Lower lobe of right lung (tissue), 2 donors: ENCODE measurements at regions not wholly inside any gene's neighbourhood (a gene's known extent, or its start where the extent isn't known, plus 50 kb on each side); places are given as distances from the start of the nearest gene placed in this dataset.

Experiments used
- ATAC-seq, 2 donors: fragments of 200-7000 bp; cut with Tn5 transposase; one replicate each; pipeline ENCODE4 v1.9.1; 2020 to 2022; ENCODE audit warnings: mild to moderate bottlenecking in 2 of 2, moderate library complexity in 2 of 2
- DNase-seq: peaks from one replicate; pipeline ENCODE4 v3.0.0-alpha.2; 2020
- H3K27ac ChIP-seq: fragments of 200-600 bp; one replicate; pipeline ENCODE4 v1.8.0; 2022
- H3K27me3 ChIP-seq: fragments of 200-600 bp; one replicate; pipeline ENCODE4 v1.8.0; 2022; ENCODE audit warnings: low read depth
- H3K36me3 ChIP-seq: fragments of 200-600 bp; one replicate; pipeline ENCODE4 v1.8.0; 2022; ENCODE audit warnings: mild to moderate bottlenecking
- H3K4me1 ChIP-seq: fragments of 200-600 bp; one replicate; pipeline ENCODE4 v1.8.0; 2022
- H3K4me3 ChIP-seq: fragments of 200-600 bp; one replicate; pipeline ENCODE4 v1.8.0; 2022; ENCODE audit warnings: mild to moderate bottlenecking
- H3K9me3 ChIP-seq: fragments of 200-600 bp; one replicate; pipeline ENCODE4 v1.8.0; 2022
- CTCF ChIP-seq: fragments of 200-600 bp; IDR thresholded peaks from one replicate; pipeline ENCODE4 v1.8.0; 2022; ENCODE audit warnings: antibody characterized with exemption, mild to moderate bottlenecking
- intact Hi-C: fragments of 100-400 bp; cut with DNase I; formaldehyde crosslinking; loops from one replicate; pipeline ENCODE4 v1.11.0; 2022
- donor health status: DM: no; HTN: yes; CAD: no; lungs with severe emphysema.

DNA sequence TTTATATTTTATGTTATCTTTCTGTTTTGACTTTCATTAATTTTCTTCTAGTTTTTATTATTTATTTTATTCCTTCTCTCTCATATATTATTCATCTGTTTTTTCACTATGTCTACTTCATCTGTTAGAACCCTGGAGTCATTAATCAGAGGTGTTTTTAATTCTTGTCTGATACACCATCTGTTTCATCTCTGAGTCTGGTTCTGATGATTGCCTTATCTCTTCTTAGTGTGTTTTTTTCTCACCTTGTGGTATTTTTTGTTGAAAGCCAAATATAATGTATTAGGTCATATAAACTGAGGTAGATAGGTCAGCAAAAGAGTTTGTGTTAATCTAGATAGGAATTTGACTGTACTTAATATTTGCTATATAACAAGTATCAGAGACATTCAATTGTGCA is 1005.7 kb upstream of the NCAM2 start:
- H3K27ac ChIP-seq: no peak overlapping the region
- TF ChIP-seq CTCF: no peak
- intact Hi-C loops: no loop called here

GRCh38 chr21:19993268-19993667 is 1004.9 kb upstream of the NCAM2 start:
- DNase-seq: no peak
- TF ChIP-seq CTCF: no peak
- H3K4me3 ChIP-seq: no peak overlapping the region
- H3K9me3 ChIP-seq: no peaks in the 10 kb centered on the region
- ATAC-seq: no peak
- intact Hi-C loops: no loop called here
- H3K36me3 ChIP-seq: no peaks in the 10 kb centered on the region
- no peak overlapping the region for H3K27ac ChIP-seq
- no peaks in the 10 kb centered on the region for H3K27me3 ChIP-seq
- H3K4me1 ChIP-seq: no peaks in the 10 kb centered on the region

More for the DNA sequence above, 1005.7 kb upstream of the NCAM2 start:
- Histone ChIP-seq H3K36me3 (no peaks in the 10 kb centered on the region), H3K27me3 (no peaks in the 10 kb centered on the region), H3K4me1 (no peaks in the 10 kb centered on the region), H3K9me3 (no peaks in the 10 kb centered on the region), H3K4me3 (no peak overlapping the region)
- DNase-seq: no peak
- no peak for ATAC-seq

GRCh38 chr21:19995253-19995652 is 1003.0 kb upstream of the NCAM2 start:
- no peak for TF ChIP-seq CTCF
- intact Hi-C loops: no loop called here
- Histone ChIP-seq H3K4me3 (no peak overlapping the region), H3K4me1 (no peaks in the 10 kb centered on the region), H3K27ac (no peak overlapping the region), H3K36me3 (no peaks in the 10 kb centered on the region), H3K27me3 (no peaks in the 10 kb centered on the region), H3K9me3 (peaks cover 5% of the 10 kb centered on the region)
- DNase-seq (no peak), ATAC-seq (no peak)

GRCh38 chr21:19998453-19998852 is 999.8 kb upstream of the NCAM2 start:
- intact Hi-C loops: no loop called here
- Histone ChIP-seq H3K9me3 (peaks cover 5% of the 10 kb centered on the region), H3K27me3 (no peaks in the 10 kb centered on the region), H3K36me3 (no peaks in the 10 kb centered on the region), H3K4me1 (no peaks in the 10 kb centered on the region), H3K4me3 (no peak overlapping the region), H3K27ac (no peak overlapping the region)
- DNase-seq (no peak), ATAC-seq (no peak)
- no peak for TF ChIP-seq CTCF

GRCh38 chr21:19999369-20000272 is 998.6 kb upstream of the NCAM2 start:
- peaks cover 5% of the 10 kb centered on the region for H3K9me3 ChIP-seq
- no peaks in the 10 kb centered on the region for H3K4me1 ChIP-seq
- H3K27ac ChIP-seq: no peak overlapping the region
- DNase-seq (no peak), ATAC-seq (no peak)
- TF ChIP-seq CTCF: no peak
- H3K27me3 ChIP-seq: no peaks in the 10 kb centered on the region
- H3K4me3 ChIP-seq: no peak overlapping the region
- H3K36me3 ChIP-seq: no peaks in the 10 kb centered on the region
- intact Hi-C loops: no loop called here
